Endothelial cell of umbilical vein (primary cell): ENCODE measurements at regions not wholly inside any gene's neighbourhood (a gene's known extent, or its start where the extent isn't known, plus 50 kb on each side); places are given as distances from the start of the nearest gene placed in this dataset.
"Not testable (repeated sequence)": the region's sequence is repeated elsewhere in the genome, so short reads cannot be mapped to it uniquely, and the experiment has no call there.

Experiments
- BruUV-seq: library from RNA; stranded (reverse); fragments of 400-500 nt; replicated peaks from 2 replicates; lab custom pipeline; 2021; lab: Mats Ljungman, UMichigan
- CTCF ChIA-PET: fragments of 300-600, 350-600 bp; sonication (Branson Sonifier 250); formaldehyde crosslinking; loops from one replicate; lab custom pipeline; 2021; ENCODE audit warnings: antibody characterized with exemption, inconsistent platforms; lab: Charles Lee
- POLR2A ChIA-PET: fragments of 300-600, 350-600 bp; sonication (Branson Sonifier 250); formaldehyde crosslinking; loops from one replicate; lab custom pipeline; 2021; ENCODE audit warnings: antibody characterized with exemption, inconsistent platforms; lab: Charles Lee
- DNase-seq: peaks from one replicate; pipeline ENCODE4 v3.0.0-alpha.2; 2011; ENCODE audit warnings: low read depth, low spot score
- FAIRE-seq: peaks from 2 replicates; lab custom pipeline; 2011; peaks lifted over from hg19 to GRCh38; lab: Jason Lieb, UNC
- H2AFZ ChIP-seq: 2 replicates; pipeline ENCODE4 v1.6.0; 2012; ENCODE audit warnings: low read depth, low read length, control low read depth, inconsistent platforms
- H3K27ac ChIP-seq: 2 replicates; pipeline ENCODE4 v1.5.1; 2011; ENCODE audit warnings: low read depth, mild to moderate bottlenecking, control low read depth, low read length, moderate library complexity; ENCODE audit not compliant: insufficient read depth
- H3K27me3 ChIP-seq, 2 experiments: 2 replicates each; pipeline versions ENCODE4 v1.6.0 to v1.6.1; 2011; ENCODE audit warnings: low read length in 2 of 2, mixed read lengths in 1 of 2; ENCODE audit not compliant: control insufficient read depth in 2 of 2, insufficient read depth in 2 of 2
- H3K36me3 ChIP-seq, 2 experiments: 2 replicates in 1 of 2; 3 replicates in 1 of 2; pipeline ENCODE4 v1.5.1; 2011; ENCODE audit warnings: low read length in 2 of 2, mild to moderate bottlenecking in 1 of 2, moderate library complexity in 1 of 2; ENCODE audit not compliant: control insufficient read depth in 2 of 2, insufficient read depth in 2 of 2; ENCODE audit errors: extremely low read depth in 1 of 2
- H3K4me1 ChIP-seq: 3 replicates; pipeline ENCODE4 v1.5.1; 2011; ENCODE audit warnings: mild to moderate bottlenecking, low read length; ENCODE audit not compliant: control insufficient read depth, insufficient read depth; ENCODE audit errors: extremely low read depth
- H3K4me2 ChIP-seq: 2 replicates; pipeline ENCODE4 v1.6.1; 2011; ENCODE audit warnings: low read length, control low read depth, mixed read lengths; ENCODE audit not compliant: insufficient read depth
- H3K4me3 ChIP-seq, 3 experiments: fragments of 200-600 bp in 1 of 3; sonication (generic), shearing (Covaris generic) in 1 of 3; replicated peaks in 1 of 3; 2 replicates each; pipeline ENCODE4 v1.5.1; 2011 to 2016; ENCODE audit warnings: control low read depth in 3 of 3, low read length in 3 of 3, mild to moderate bottlenecking in 2 of 3, inconsistent platforms in 1 of 3, low read depth in 1 of 3, moderate library complexity in 1 of 3; ENCODE audit not compliant: insufficient read depth in 1 of 3
- H3K79me2 ChIP-seq: 2 replicates; pipeline ENCODE4 v1.6.0; 2012; ENCODE audit warnings: low read length, inconsistent platforms; ENCODE audit not compliant: control insufficient read depth, insufficient read depth
- H3K9ac ChIP-seq: replicated peaks from 2 replicates; pipeline ENCODE3; 2011; ENCODE audit warnings: low read length, control low read depth; ENCODE audit not compliant: insufficient read depth; ENCODE audit errors: extremely low read depth
- H3K9me1 ChIP-seq: replicated peaks from 3 replicates; pipeline ENCODE4 v1.6.0; 2011; ENCODE audit warnings: mild to moderate bottlenecking, low read length; ENCODE audit not compliant: control insufficient read depth, insufficient read depth; ENCODE audit errors: extremely low read depth
- H3K9me3 ChIP-seq: replicated peaks from 2 replicates; pipeline ENCODE4 v1.5.1; 2012; ENCODE audit warnings: low read length, inconsistent platforms; ENCODE audit not compliant: control insufficient read depth, insufficient read depth
- H4K20me1 ChIP-seq: replicated peaks from 2 replicates; pipeline ENCODE3; 2011; ENCODE audit warnings: mild to moderate bottlenecking, low read length; ENCODE audit not compliant: control insufficient read depth, insufficient read depth; ENCODE audit errors: extremely low read depth
- CTCF ChIP-seq, 2 donors: IDR thresholded peaks; 1 replicate in 1 of 2; 2 replicates in 1 of 2; pipeline ENCODE4 v1.5.1; 2011; ENCODE audit warnings: low read length in 2 of 2, mild to moderate bottlenecking in 2 of 2, moderate library complexity in 2 of 2, control low read depth in 1 of 2, inconsistent platforms in 1 of 2, low read depth in 1 of 2; ENCODE audit not compliant: insufficient read depth in 1 of 2; ENCODE audit errors: extremely low read depth in 1 of 2
- FOS ChIP-seq: IDR thresholded peaks from 2 replicates; pipeline ENCODE4 v1.6.1; 2011; ENCODE audit warnings: mild to moderate bottlenecking, low read length, moderate library complexity, borderline replicate concordance; ENCODE audit not compliant: insufficient read depth
- MAX ChIP-seq: IDR thresholded peaks from 2 replicates; pipeline ENCODE4 v1.6.1; 2011; ENCODE audit not compliant: insufficient read depth, insufficient read length
- MYC ChIP-seq: IDR thresholded peaks from one replicate; pipeline ENCODE4 v1.6.1; 2011; ENCODE audit warnings: mild to moderate bottlenecking, low read depth, low read length
- dilution Hi-C: fragments of 300-500 bp; cut with MboI; formaldehyde crosslinking; loops from one replicate; pipeline ENCODE4 v1.15.0; 2019; ENCODE audit warnings: low sequenced_read_pairs; ENCODE audit not compliant: extremely low pct_ligation_motif_present
- intact Hi-C: fragments of 100-400 bp; cut with micrococcal nuclease; formaldehyde crosslinking; loops from one replicate; pipeline ENCODE4 v1.10.0; 2022

- intact Hi-C loops = no loop called here
- no peaks in the 10 kb centered on the region for H3K36me3 ChIP-seq
- BruUV-seq = no TSS peak
- CTCF ChIA-PET = interaction anchor here (1.9 kb wide), 1 partner anchor 13 kb away, joined by 4 read pairs; no protein-coding TSS in a partner anchor
- H3K9me1 ChIP-seq = no peaks in the 10 kb centered on the region
- H4K20me1 ChIP-seq = no peaks in the 10 kb centered on the region
- no peaks in the 10 kb centered on the region for H3K9me3 ChIP-seq
- H2AFZ ChIP-seq = no peak overlapping the region
- peak; percentile 20 to 21 for TF ChIP-seq CTCF (IDR thresholded peaks at IDR 0.05; ENCODE audit: extremely low read depth in 1 of 2, insufficient read depth in 1 of 2, low read depth in 1 of 2, low read length in 2 of 2)
- TF ChIP-seq MYC = no peak
- no peak for TF ChIP-seq FOS
- TF ChIP-seq MAX = no peak
- no peak for DNase-seq
- dilution Hi-C loops = no loop called here
- no peak overlapping the region for H3K27ac ChIP-seq
- H3K27me3 ChIP-seq = no peaks in the 10 kb centered on the region
- H3K4me3 ChIP-seq = no peak overlapping the region
- no peak overlapping the region for H3K9ac ChIP-seq
- no peak for FAIRE-seq
- H3K4me1 ChIP-seq = no peaks in the 10 kb centered on the region
- no peak overlapping the region for H3K4me2 ChIP-seq
- H3K79me2 ChIP-seq = no peaks in the 10 kb centered on the region
- POLR2A ChIA-PET = no interaction called here
Observed at GRCh38 chr4:31793907-31794306, 1073.7 kb downstream of the PCDH7 start.

GRCh38 chr4:31797052-31797451 is 1076.9 kb downstream of the PCDH7 start:
- H3K36me3 ChIP-seq, H3K27me3 ChIP-seq, H3K4me1 ChIP-seq, dilution Hi-C loops, CTCF ChIA-PET, H3K27ac ChIP-seq, H3K4me3 ChIP-seq, H2AFZ ChIP-seq, H3K79me2 ChIP-seq, POLR2A ChIA-PET, H3K9ac ChIP-seq, H3K9me1 ChIP-seq, H4K20me1 ChIP-seq, intact Hi-C loops, DNase-seq, H3K4me2 ChIP-seq, BruUV-seq, FAIRE-seq, H3K9me3 ChIP-seq: not testable (repeated sequence)
